ENCODE measurements at regions not wholly inside any gene's neighbourhood (a gene's known extent, or its start where the extent isn't known, plus 50 kb on each side); places are given as distances from the start of the nearest gene placed in this dataset.

DNA sequence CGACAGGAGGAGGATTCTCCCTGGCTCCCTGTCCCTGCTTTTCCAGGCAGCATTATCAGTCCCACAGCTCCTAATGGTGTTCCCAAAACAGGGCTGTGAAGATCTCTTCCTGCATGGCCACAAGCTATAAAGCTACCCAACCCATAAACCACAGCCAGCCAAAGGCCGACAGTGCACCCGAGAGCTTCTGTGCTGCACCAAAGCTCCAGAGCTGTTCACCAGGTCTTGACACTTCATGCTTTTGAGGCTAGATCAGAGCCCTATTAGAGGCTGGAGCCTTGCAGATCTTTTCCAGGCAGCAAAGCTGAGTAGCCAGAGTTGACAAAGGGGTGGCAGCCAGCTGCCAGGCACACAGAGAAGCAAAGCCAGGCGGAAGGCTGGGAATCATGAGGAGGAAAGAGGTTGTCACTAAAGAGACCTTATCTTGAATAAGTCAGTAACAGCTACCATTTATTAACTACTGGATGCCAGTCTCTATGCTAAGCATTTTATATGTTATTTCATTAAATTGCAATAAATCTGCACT, 180.4 kb downstream of the KATNAL1 start:
- DNase-seq: no peak

- DNase-seq: no peak
Measured at GRCh38 chr13:30125422-30126073, 181.8 kb downstream of the KATNAL1 start.

GRCh38 chr13:30124131-30124768, 183.1 kb downstream of the KATNAL1 start:
- DNase-seq: no peak

DNA sequence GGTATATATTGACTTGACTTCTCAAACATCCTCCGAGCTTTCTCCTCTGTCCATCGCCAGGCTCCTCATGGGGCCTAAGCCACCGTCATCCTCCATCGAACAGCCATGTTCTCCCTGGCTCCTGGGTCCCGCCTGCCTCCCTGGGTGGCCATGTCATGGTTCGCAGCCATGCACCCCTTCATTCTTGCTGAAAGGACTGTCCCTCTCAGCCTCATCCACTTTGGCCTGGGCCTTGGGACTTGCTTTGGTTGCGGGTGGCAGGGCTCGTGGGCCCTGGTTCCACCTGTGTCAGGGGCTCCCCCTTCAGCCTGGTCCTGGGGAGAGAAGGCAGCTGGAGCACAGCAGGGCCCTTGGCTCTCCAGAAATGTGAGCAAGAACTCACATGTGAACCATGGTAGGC, 183.8 kb downstream of the KATNAL1 start:
- no peak for DNase-seq

- no peak for DNase-seq
Measured at GRCh38 chr13:30121666-30122065, 185.7 kb downstream of the KATNAL1 start.

- DNase-seq: no peak
Measured at GRCh38 chr13:30121244-30121643, 186.1 kb downstream of the KATNAL1 start.

DNA sequence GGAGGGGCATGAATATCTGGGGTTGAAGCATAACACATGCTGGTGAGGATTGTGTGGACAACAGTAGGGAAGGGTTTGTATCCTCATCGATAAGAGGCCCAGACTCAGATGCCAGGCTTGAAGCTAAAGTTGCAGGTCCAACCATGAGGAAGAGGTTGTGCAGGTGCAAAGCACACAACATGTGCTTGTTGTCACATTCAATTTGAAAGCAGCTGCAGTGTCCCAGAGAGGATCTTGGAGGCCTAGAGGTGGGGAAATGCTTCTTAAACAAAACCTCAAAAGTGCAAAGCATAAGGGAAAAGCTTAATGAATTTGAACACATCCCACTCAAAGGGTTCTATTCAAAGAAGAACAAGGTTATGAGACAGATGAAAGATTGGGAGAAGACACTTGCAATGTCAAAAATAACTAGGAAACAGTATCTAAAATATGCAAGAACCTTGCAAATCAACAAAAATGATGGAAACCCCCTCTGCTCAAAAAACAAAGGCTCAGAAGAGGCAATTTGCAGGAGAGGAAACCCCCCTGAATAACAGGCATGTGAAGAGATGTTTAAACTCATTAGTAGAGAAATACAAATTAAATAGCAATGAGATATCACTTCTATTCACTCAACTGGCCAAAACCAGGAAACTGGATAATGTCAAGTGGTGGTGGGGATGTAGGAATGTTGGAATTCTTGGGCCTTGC, 187.1 kb downstream of the KATNAL1 start:
- no peak for DNase-seq

GRCh38 chr13:30119476-30119875, 187.9 kb downstream of the KATNAL1 start:
- no peak for DNase-seq

DNA sequence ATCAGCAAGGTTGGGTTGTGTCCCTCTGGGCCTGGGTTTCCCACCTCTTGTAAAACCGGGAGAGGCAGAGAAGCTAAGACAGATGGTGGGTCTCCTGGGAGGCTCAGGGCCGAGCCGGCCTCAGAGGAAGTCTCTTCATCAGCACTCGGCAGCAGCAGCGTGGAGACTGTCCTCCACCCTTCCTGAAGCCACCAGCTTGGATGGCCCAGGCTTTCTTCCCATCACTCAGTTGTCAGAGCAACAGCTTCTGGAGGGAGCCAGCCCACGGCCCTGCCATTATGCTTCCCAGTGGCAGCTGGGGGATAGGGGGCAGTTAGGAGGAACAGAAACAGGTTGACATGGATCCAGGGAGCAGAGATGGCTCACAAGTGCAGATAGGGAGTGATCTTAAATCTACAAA, 191.0 kb downstream of the KATNAL1 start:
- no peak for DNase-seq

GRCh38 chr13:30115257-30115600, 192.1 kb downstream of the KATNAL1 start:
- DNase-seq: no peak

DNA sequence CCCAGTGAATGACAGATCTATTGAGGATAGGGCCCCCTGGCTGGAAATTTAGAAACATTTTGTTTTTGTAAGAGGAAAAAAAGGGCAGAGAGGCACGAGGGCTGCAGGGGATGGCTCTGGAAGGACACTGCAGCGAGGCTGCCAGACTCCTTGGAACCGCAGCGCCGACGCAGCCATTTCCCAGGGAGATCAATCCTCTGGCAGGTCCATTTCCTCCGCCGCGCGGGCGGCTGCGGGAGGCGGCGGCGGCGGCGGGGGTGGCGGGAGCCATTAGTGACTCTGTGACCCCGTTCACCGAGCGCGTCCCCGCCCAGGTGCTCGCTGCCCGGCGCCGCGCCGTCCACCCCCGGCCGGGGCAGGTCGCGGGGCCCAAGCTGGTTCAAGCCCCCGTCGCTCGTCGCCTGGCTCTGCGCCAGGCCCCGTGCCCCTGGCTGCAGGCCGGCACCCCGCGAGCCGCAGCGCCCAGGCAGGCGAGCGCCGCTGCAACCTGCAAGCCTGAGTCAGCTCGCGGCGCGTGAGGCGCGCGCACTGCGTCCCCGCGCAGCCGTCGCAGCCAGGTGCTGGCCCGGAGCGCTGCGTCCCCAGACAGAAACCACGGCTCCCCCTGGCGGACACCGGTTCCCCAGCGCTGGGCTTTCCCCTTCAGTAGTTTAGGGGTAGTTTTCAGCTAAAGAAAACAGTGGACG, 192.6 kb downstream of the KATNAL1 start:
- peak; percentile 84 for DNase-seq

DNA sequence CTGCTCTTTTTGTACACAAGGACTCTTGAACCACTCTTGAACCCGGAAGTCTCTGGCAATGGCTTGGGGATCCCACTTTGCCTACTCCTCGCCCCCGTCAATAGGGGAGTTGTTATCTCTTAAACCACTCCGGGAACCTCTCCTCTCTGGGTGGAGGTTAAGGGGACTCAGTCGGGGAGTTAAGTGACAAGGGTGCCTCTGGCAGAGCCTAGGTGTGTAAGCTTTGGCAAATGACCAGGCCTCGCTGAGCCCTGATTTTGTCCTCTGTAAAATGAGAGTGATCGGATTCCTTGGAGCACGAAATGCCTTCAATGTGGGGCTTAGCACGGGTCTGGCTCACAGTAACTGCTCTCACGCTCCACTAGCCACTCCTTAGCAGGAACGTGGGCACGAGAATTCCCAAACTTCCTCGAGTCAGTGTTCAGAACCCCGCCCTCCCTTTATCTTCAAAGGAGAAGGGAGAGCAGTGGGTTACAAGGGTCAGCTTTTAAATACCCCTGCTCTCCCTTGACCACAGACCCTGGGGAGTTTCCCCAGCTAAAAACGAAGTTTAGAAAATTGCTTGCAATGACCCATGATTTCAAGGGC, 193.3 kb downstream of the KATNAL1 start:
- DNase-seq: no peak

DNA sequence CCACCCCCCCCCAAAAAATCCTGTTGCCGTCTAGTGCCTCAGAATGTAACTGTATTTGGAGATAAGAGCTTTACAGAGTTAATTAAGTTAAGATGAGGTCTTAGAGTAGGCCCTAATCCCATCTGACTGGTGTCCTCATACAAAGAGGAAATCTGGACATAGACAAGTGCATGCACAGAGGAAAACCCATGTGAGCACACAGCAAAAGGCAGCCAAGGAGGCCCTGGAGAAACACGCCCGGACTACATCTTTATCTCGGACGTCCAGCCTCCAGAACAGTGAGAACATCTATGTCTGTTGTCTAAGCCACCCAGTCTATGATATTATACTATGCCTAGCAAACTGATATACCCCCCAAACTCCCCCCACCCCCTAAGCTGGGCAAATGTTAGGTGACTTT, 193.8 kb downstream of the KATNAL1 start:
- no peak for DNase-seq

DNA sequence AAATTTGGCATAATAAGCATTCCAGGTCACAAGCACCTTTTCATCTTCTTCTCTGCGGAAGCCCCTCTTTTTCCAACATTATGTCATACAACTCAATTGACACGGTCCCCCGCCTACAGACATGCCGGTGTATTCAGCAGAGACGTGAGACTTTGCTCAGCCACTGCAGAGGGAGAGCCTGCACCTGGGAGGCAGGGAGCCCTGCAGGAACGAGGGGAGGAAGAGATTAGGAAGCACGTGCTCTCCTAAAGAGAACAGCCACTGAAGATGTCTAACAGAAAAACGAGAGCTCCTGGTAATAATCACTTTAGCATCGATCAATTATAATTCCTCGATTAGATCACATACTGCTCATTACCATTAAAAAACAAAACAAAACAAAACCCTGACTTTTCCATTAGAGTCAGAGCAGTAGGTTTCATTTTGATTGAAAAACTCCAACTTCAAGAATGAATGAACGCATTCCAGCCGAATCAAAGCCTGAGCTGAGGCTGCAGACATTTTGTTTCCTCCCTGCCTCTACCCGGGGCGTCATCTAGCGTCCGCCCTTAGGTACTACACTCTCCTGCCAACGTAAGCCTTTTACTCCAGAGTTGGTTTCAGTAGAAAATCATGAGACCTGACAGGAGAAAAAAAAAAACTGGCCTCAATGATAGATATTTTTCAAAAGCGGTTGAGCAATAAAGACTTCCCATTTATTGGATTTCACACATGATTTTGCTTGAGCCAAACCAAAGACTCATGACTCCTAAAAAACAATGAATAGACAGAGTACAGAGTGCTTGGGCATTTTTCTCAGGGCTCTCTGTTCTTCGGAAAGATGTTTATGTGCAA, 194.5 kb downstream of the KATNAL1 start:
- DNase-seq: peak; percentile 59

DNA sequence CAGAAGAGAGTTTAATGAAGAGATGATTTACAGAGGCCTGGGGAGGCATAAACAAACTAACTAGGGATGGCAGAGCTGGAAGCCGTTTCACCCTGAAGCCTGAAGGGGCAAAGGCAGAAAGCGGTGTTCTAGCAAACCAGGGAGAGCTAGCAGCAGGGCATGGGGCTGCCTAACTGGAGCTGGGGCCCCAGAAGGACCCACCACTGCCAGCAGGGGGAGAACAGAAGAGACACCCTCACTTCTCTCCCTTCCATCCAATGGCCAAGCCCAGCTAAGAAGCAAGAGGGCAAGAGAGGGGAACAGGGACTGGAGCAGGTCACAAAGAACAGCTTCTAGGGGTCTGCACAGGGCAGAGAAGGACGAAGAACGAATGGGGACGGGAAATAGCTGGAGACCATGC, 195.5 kb downstream of the KATNAL1 start:
- no peak for DNase-seq

DNA sequence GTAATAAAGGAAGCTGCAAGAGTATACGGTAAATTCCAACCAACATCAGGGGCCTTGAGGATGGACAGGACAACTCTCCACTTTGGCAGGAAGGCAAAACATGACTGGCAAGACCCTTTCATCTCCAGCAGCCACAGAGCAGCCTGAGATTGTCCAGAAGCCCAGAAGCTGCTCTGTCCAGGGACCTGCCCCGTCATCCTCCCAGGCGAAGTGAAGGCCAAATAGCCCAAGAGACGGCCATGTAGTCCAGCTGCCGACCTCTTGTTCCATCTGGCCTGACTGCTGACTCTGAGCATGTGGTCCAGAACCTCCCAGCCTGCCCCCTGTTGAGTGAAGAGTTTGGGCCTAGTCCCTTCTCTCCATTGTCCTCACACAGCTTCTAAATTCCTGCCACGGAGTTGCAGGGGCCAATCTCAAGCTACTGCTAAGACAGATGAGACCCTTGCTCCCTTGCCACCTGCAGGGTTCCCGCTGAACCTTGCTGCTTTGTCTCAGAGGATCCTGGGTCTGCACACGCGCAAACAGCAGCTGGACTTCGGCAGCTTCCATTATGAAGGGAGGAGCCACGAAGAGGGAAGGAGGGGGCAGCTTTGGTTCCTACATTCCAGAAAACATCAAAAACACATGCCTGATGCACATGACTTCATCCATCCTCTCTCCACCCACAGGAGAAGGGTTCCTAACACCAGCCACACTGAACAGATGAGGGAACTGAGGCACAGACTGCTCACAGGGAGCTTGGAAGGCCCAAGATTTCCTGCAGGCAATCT, 196.9 kb downstream of the KATNAL1 start:
- DNase-seq: no peak

DNA sequence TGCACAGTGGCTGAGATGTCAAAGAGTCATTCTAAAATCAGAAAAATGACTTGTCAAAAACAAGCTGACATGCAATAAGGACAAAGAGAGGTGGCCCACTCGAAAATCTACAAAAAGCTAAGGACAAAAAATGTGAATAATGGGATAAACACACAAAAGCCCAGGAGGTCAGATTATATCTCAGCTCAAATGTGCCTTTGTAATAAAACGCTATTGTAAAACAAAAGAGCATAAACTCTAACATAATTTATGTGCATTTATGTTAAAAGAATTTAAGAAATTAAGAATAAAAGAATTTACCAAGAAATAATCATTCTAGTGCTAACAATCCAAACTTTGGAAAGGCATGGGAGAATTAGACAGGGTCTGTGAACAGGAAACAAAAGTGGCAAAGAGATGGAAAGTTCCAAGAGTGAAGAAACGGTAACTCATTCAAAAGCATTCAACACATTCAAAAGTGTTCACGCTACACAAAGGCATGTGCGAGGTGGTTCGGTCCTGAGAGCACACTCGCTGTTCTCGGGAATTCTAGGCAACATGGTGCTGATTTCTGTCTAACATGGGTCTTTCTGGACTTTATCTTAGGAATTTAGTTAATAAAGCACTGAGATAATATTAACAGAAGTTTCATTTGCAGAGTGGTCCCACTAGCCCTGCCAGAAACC, 197.7 kb downstream of the KATNAL1 start:
- DNase-seq: no peak

DNA sequence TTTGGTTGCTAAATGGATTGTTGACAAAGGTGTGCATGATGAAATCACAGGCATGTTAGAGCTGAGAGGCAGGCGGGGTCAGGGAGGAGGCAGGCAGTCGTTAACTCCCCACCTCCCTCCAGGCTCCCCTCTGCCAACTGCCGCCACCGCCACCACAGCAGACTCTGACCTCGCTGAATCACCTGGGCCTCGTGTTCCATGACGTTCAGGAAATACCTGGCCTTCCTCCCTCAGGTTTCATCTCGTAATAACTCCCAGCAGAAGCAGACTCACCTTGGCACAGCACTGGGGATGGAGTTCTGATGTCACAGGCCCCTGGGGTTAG, 198.5 kb downstream of the KATNAL1 start:
- DNase-seq: peak; percentile 45

DNA sequence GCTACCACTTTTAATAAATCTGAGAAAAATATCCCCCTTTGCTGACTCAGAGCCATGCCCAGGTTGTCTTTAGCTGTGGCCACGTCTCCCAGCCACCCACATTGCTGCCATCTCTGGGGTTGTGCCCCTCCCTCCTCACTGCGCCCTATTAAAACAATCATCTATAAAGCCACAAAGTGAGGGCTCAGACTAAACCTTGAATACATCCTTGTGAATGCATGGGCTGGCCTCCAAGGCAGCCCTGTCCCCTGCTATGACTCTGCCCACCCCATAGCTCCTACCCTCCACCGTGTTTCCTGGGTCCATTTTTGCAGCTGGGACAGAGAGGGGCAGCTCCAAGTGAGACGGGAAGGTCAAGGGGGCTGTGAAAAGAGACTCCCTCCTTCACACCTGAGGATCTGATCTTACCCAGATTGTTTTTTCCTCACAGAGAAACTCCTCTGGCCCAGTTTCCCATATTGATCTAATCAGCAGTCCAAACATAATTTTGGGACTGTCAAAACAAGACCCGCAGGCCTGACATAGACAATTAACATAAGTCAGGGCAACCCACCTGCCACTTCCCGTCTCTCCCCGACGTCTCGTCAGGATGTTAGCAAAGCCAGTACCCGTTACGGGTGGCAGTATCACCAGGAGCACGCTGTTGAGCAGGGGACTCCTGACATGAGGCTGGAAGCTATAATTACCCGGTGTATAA, 199.0 kb downstream of the KATNAL1 start:
- no peak for DNase-seq

All from right kidney (tissue), 1 donor.